SH-SY5Y (cell line): ENCODE measurements at regions not wholly inside any gene's neighbourhood (a gene's known extent, or its start where the extent isn't known, plus 50 kb on each side); places are given as distances from the start of the nearest gene placed in this dataset.

Experiments used
- GATA2 ChIP-seq: IDR thresholded peaks from 2 replicates; pipeline ENCODE4 v1.6.1; 2011; ENCODE audit warnings: mild to moderate bottlenecking, low read depth, low read length
- GATA3 ChIP-seq: IDR thresholded peaks from 2 replicates; pipeline ENCODE4 v1.6.1; 2011; ENCODE audit warnings: low read depth, mild to moderate bottlenecking, low read length, moderate library complexity

- TF ChIP-seq GATA2 = no peak
- no peak for TF ChIP-seq GATA3
These were observed 73.6 kb upstream of the IGFBP5 start for GRCh38 chr2:216768908-216769411.

- TF ChIP-seq GATA2 (no peak), GATA3 (no peak)
These were observed 70.5 kb upstream of the IGFBP5 start for GRCh38 chr2:216765761-216766262.

GRCh38 chr2:216763396-216763795 is 68.0 kb upstream of the IGFBP5 start:
- TF ChIP-seq GATA2 = no peak
- TF ChIP-seq GATA3 = no peak

GRCh38 chr2:216761809-216762208 is 66.5 kb upstream of the IGFBP5 start:
- TF ChIP-seq GATA3 = no peak

DNA sequence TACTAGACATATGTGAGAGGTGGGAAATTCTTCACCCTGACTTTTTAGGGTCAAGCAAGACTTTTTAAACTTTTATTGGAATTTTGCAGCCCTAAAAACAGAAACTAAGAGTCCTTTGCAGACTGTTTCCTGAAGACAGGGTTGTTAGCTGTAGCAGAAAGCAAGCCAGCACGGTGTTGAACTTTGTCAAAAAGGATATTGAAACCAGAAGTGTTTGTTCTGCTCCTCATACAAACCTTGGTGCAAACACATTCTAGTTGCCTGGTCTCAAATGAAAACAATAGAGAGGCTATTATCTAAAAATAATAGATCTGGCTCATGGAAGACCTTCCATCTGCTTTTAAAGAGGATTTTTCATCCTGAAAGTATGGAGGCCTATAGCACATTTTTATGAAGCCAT is 65.8 kb upstream of the IGFBP5 start:
- TF ChIP-seq GATA2 (no peak), GATA3 (no peak)

DNA sequence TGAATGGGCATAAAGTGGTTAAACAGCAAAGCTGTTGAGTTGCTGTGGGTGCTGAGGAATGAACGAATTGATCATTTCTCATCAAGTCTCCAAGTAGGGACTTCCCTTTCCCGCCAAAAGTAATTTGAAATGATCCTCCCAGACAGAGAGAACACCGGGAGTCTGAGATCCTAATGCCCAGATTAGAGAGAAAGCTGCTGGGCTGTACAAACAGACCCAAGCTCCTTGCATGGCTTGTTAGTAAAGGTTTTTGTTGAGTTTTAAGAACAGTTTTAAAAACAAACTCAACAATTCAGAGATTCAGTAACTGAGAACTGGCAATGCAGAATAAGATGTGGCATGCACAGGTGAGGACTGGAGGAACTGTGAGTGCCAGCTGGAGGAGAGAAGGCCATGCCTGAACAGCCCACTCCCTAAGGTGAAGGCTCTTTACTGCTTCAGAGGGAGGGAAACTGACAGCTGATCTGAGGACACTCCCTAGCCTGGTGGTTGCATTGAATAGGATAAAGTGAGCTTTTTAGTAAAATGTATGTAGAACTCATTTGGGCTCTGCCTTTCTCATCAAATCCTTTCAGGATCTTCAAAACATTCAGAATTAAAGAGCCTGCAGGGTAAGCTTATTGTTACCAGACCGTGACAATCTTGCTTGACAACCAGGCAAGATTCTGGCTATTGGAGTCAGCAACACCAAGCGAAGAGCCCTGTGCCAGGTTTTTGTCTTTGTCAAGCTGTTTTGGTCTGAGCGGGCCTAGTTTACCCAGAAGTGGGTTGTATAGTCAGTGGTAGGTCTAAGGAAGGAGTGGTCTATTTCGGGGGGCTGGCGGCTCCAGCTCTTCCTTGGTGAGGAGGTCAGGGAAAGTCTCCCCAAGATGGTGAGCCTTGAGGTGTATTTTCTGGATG is 63.2 kb upstream of the IGFBP5 start:
- TF ChIP-seq GATA2 (no peak), GATA3 (no peak)

DNA sequence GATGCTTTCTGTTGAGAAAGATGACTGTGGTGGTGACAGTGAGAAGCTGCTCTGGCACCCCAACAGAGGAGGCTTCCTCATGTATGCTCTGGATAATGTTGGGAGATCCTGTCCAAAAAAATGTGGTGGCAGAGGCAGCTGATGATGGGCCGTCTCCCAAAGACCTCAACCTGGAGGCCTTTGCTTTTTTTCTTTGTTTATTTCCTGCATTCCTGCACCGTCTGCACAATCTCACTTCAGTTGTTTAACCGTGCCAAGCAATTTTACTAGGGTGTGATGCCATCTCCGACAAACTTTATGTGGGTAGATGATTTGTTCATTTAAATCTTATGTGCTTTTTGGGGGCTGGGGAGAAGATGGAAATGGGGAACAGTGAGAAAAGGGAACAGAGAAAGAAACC is 62.2 kb upstream of the IGFBP5 start:
- TF ChIP-seq GATA3 (no peak), GATA2 (no peak)

- TF ChIP-seq GATA3 = no peak
- no peak for TF ChIP-seq GATA2
These were observed 61.1 kb upstream of the IGFBP5 start for GRCh38 chr2:216756435-216756834.

DNA sequence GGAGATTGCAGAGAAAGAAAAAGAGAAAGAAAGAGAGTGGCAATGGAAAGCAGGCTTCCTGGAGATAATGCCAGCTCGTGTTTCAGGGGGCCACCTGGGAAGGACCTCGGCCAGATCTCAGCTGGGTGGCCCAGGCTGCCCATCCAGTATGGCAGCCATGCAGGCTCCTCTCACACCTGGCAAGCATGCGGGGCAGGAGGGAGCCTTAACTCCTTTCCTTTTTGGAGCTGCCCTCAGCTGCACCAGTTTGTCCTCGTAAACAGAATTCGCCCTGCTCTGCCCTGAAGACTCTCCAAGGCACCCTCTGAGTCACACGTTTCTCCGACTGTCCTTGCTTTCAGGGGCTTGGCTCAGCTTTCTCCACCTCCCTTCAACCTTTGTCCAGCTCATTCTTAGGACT is 59.5 kb upstream of the IGFBP5 start:
- no peak for TF ChIP-seq GATA2
- TF ChIP-seq GATA3 = no peak

DNA sequence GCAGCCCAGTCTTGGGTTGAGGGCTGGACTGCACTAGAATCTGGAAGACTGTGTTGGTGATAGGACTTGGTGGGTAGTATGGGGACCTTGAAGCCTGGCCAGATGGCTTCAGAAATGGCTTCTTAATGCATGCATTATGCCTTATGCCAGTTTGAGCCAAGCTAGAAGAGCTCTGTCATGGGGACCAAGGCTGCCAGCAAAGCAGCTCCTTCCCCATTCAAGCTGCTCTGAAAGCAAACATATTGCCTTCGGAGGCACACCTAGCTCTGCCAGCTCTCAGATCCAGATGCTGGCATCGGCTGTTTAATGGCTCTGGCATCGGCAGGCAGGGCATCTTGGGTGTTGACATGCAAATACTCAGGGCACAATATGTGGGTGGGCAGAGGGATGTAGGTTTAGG is 59.0 kb upstream of the IGFBP5 start:
- TF ChIP-seq GATA3 (no peak), GATA2 (no peak)

GRCh38 chr2:216752855-216753505 is 57.6 kb upstream of the IGFBP5 start:
- TF ChIP-seq GATA2 (no peak), GATA3 (no peak)

GRCh38 chr2:216745453-216745852 is 50.1 kb upstream of the IGFBP5 start:
- TF ChIP-seq GATA2 (no peak), GATA3 (no peak)
